Natural killer cell (primary cell): ENCODE measurements at regions not wholly inside any gene's neighbourhood (a gene's known extent, or its start where the extent isn't known, plus 50 kb on each side); places are given as distances from the start of the nearest gene placed in this dataset.
A peak's percentile ranks its signal among the peaks of the same experiment; 100 is the strongest.

ENCODE experiments used
- ATAC-seq, 3 donors: fragments of 150-1000 bp in 2 of 3; fragments of 200-7000 bp in 1 of 3; cut with Tn5 transposase; 1 replicate in 1 of 3; 2 replicates in 2 of 3; pipeline ENCODE4 v1.10.0; 2021; ENCODE audit warnings: mild to moderate bottlenecking in 2 of 3, moderate library complexity in 2 of 3
- DNase-seq, 2 donors: peaks; one replicate each; pipeline versions ENCODE4 v3.0.0 to v3.0.0-alpha.2; 2013 to 2021; ENCODE audit warnings: mixed read lengths in 1 of 2
- H3K27ac ChIP-seq: one replicate; pipeline ENCODE4 v1.5.1; 2013; ENCODE audit warnings: mild to moderate bottlenecking, low read length
- H3K27me3 ChIP-seq: one replicate; pipeline ENCODE4 v1.6.1; 2013; ENCODE audit warnings: low read length; ENCODE audit not compliant: control insufficient read depth, insufficient read depth
- H3K36me3 ChIP-seq: one replicate; pipeline ENCODE4 v1.6.1; 2013; ENCODE audit warnings: low read length; ENCODE audit not compliant: control insufficient read depth, insufficient read depth
- H3K4me1 ChIP-seq: one replicate; pipeline ENCODE4 v1.6.1; 2013; ENCODE audit warnings: low read length; ENCODE audit not compliant: control insufficient read depth, insufficient read depth
- H3K4me3 ChIP-seq: one replicate; pipeline ENCODE4 v1.5.1; 2013; ENCODE audit warnings: low read length
- H3K9me3 ChIP-seq: one replicate; pipeline ENCODE4 v1.6.1; 2013; ENCODE audit warnings: low read length; ENCODE audit not compliant: control insufficient read depth, insufficient read depth
- H3K27ac Mint-ChIP-seq, 2 donors: one replicate each; pipeline ENCODE4 v1.8.0; 2022; ENCODE audit warnings: mild to moderate bottlenecking in 2 of 2, mixed read lengths in 2 of 2, moderate library complexity in 1 of 2
- H3K27me3 Mint-ChIP-seq, 2 donors: one replicate each; pipeline ENCODE4 v1.8.0; 2022; ENCODE audit warnings: low read depth in 2 of 2, mixed read lengths in 2 of 2
- H3K36me3 Mint-ChIP-seq: one replicate; pipeline ENCODE4 v1.8.0; 2022; ENCODE audit warnings: mixed read lengths
- H3K4me1 Mint-ChIP-seq, 2 donors: one replicate each; pipeline ENCODE4 v1.8.0; 2022; ENCODE audit warnings: mixed read lengths in 2 of 2
- H3K4me3 Mint-ChIP-seq: one replicate; pipeline ENCODE4 v1.8.0; 2022; ENCODE audit warnings: mild to moderate bottlenecking, moderate library complexity, mixed read lengths
- H3K9me3 Mint-ChIP-seq, 2 donors: one replicate each; pipeline ENCODE4 v1.8.0; 2022; ENCODE audit warnings: mixed read lengths in 2 of 2
- WGBS: methylation state at CpG from one replicate; pipeline ENCODE4 v1.1.7; 2013; ENCODE audit warnings: missing lambda C conversion rate; ENCODE audit not compliant: insufficient coverage; 5-methylcytosine and 5-hydroxymethylcytosine counted together
- intact Hi-C: fragments of 100-400 bp; cut with micrococcal nuclease; formaldehyde crosslinking; loops from one replicate; pipeline ENCODE4 v1.14.2; 2022
- TF ChIP-seq, protein P1 (sequence below): fragments of 200-600 bp; IDR thresholded peaks from one replicate; pipeline ENCODE4 v1.8.0; 2022; ENCODE audit warnings: antibody characterized with exemption

GRCh38 chr17:34090593-34090992 lies 164.5 kb upstream of the CCL2 start:
- WGBS = 100% methylated on average over 1 of the region's 1 CpG
- no peaks in the 10 kb centered on the region for H3K4me1 Mint-ChIP-seq
- no peak overlapping the region for H3K27ac Mint-ChIP-seq
- TF ChIP-seq, protein P1, sequence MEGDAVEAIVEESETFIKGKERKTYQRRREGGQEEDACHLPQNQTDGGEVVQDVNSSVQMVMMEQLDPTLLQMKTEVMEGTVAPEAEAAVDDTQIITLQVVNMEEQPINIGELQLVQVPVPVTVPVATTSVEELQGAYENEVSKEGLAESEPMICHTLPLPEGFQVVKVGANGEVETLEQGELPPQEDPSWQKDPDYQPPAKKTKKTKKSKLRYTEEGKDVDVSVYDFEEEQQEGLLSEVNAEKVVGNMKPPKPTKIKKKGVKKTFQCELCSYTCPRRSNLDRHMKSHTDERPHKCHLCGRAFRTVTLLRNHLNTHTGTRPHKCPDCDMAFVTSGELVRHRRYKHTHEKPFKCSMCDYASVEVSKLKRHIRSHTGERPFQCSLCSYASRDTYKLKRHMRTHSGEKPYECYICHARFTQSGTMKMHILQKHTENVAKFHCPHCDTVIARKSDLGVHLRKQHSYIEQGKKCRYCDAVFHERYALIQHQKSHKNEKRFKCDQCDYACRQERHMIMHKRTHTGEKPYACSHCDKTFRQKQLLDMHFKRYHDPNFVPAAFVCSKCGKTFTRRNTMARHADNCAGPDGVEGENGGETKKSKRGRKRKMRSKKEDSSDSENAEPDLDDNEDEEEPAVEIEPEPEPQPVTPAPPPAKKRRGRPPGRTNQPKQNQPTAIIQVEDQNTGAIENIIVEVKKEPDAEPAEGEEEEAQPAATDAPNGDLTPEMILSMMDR = no peak
- H3K9me3 Mint-ChIP-seq = no peaks in the 10 kb centered on the region
- Histone ChIP-seq H3K9me3 (no peaks in the 10 kb centered on the region), H3K27ac (no peak overlapping the region), H3K36me3 (no peaks in the 10 kb centered on the region), H3K4me3 (no peak overlapping the region), H3K4me1 (no peaks in the 10 kb centered on the region), H3K27me3 (no peaks in the 10 kb centered on the region)
- H3K36me3 Mint-ChIP-seq = no peaks in the 10 kb centered on the region
- no peak for ATAC-seq
- H3K27me3 Mint-ChIP-seq = peaks cover 10 to 17% of the 10 kb centered on the region in 2 donors
- intact Hi-C loops = no loop called here
- H3K4me3 Mint-ChIP-seq = no peak overlapping the region
- DNase-seq = no peak

- no peak overlapping the region for H3K27ac ChIP-seq
- 90% methylated on average over 3 of the region's 3 CpGs for WGBS
- no peak for DNase-seq
- H3K36me3 Mint-ChIP-seq = no peaks in the 10 kb centered on the region
- H3K27ac Mint-ChIP-seq = no peak overlapping the region
- H3K4me1 Mint-ChIP-seq = no peaks in the 10 kb centered on the region
- H3K36me3 ChIP-seq = no peaks in the 10 kb centered on the region
- intact Hi-C loops = no loop called here
- ATAC-seq = no peak
- H3K4me3 Mint-ChIP-seq = no peak overlapping the region
- no peaks in the 10 kb centered on the region for H3K9me3 Mint-ChIP-seq
- H3K27me3 ChIP-seq = no peaks in the 10 kb centered on the region
- no peak overlapping the region for H3K4me3 ChIP-seq
- peaks cover 10 to 25% of the 10 kb centered on the region in 2 donors for H3K27me3 Mint-ChIP-seq
- H3K9me3 ChIP-seq = no peaks in the 10 kb centered on the region
- H3K4me1 ChIP-seq = no peaks in the 10 kb centered on the region
- TF ChIP-seq, protein P1 = no peak
Measured at GRCh38 chr17:34091975-34092374, 163.1 kb upstream of the CCL2 start.

- no peak overlapping the region for H3K4me3 Mint-ChIP-seq
- DNase-seq (no peak), ATAC-seq (no peak)
- intact Hi-C loops = no loop called here
- H3K4me3 ChIP-seq = no peak overlapping the region
- peaks cover 0 to 4% of the 10 kb centered on the region in 2 donors for H3K9me3 Mint-ChIP-seq
- no peaks in the 10 kb centered on the region for H3K36me3 ChIP-seq
- TF ChIP-seq, protein P1 = no peak
- H3K27ac ChIP-seq = no peak overlapping the region
- no peaks in the 10 kb centered on the region for H3K4me1 Mint-ChIP-seq
- no peaks in the 10 kb centered on the region for H3K36me3 Mint-ChIP-seq
- H3K27me3 Mint-ChIP-seq = peaks cover 18 to 35% of the 10 kb centered on the region in 2 donors
- 67% methylated on average over 1 of the region's 1 CpG for WGBS
- H3K27me3 ChIP-seq = no peaks in the 10 kb centered on the region
- H3K4me1 ChIP-seq = no peaks in the 10 kb centered on the region
- H3K9me3 ChIP-seq = no peaks in the 10 kb centered on the region
- no peak overlapping the region for H3K27ac Mint-ChIP-seq
Measured at GRCh38 chr17:34095106-34095505, 160.0 kb upstream of the CCL2 start.

GRCh38 chr17:34098699-34099098 lies 156.4 kb upstream of the CCL2 start:
- H3K27ac ChIP-seq = no peak overlapping the region
- TF ChIP-seq, protein P1 = peak; percentile 6
- WGBS = 86% methylated on average over 5 of the region's 5 CpGs
- H3K27ac Mint-ChIP-seq = no peak overlapping the region
- no peaks in the 10 kb centered on the region for H3K36me3 ChIP-seq
- no peak overlapping the region for H3K4me3 Mint-ChIP-seq
- no peak for DNase-seq
- H3K4me1 ChIP-seq = no peaks in the 10 kb centered on the region
- ATAC-seq = no peak
- H3K36me3 Mint-ChIP-seq = no peaks in the 10 kb centered on the region
- intact Hi-C loops = no loop called here
- peaks cover 13 to 47% of the 10 kb centered on the region in 2 donors for H3K27me3 Mint-ChIP-seq
- H3K9me3 Mint-ChIP-seq = peaks cover 0 to 4% of the 10 kb centered on the region in 2 donors
- H3K4me3 ChIP-seq = no peak overlapping the region
- H3K4me1 Mint-ChIP-seq = no peaks in the 10 kb centered on the region
- no peaks in the 10 kb centered on the region for H3K27me3 ChIP-seq
- H3K9me3 ChIP-seq = no peaks in the 10 kb centered on the region
